ENCODE measurements at regions not wholly inside any gene's neighbourhood (a gene's known extent, or its start where the extent isn't known, plus 50 kb on each side); places are given as distances from the start of the nearest gene placed in this dataset.

GRCh38 chr16:82405736-82406135 lies 221.0 kb upstream of the CDH13 start:
- 33 to 38% (median 36%) methylated on average over 6 of the region's 6 CpGs for WGBS, 3 donors
- no peak for TF ChIP-seq POLR2A (IDR thresholded peaks at IDR 0.05)
- no peak for TF ChIP-seq EP300 (IDR thresholded peaks at IDR 0.05)
- no peak for TF ChIP-seq CTCF (IDR thresholded peaks at IDR 0.05)
- H3K27me3 ChIP-seq: no peaks in the 10 kb centered on the region
- no peak overlapping the region for H3K27ac ChIP-seq
- H3K4me1 ChIP-seq (ENCODE audit: insufficient read depth): no peaks in the 10 kb centered on the region
- DNase-seq: no peak
- no peaks in the 10 kb centered on the region for H3K36me3 ChIP-seq
- no peak overlapping the region for H3K4me3 ChIP-seq
- intact Hi-C loops (cut with DNase I): loop anchor here in 1 of 4 donors (10.0 kb wide), 1 partner anchor 1089 kb away; no protein-coding TSS in a partner anchor
- no peaks in the 10 kb centered on the region for H3K9me3 ChIP-seq

GRCh38 chr16:82404586-82405315 lies 222.0 kb upstream of the CDH13 start:
- Histone ChIP-seq H3K9me3 (no peaks in the 10 kb centered on the region), H3K4me1 (ENCODE audit: insufficient read depth) (no peaks in the 10 kb centered on the region), H3K27ac (no peak overlapping the region), H3K4me3 (no peak overlapping the region), H3K36me3 (no peaks in the 10 kb centered on the region), H3K27me3 (no peaks in the 10 kb centered on the region)
- no peak for DNase-seq
- 75 to 83% (median 83%) methylated on average over 3 of the region's 3 CpGs for WGBS, 3 donors
- TF ChIP-seq CTCF (IDR thresholded peaks at IDR 0.05): no peak
- no peak for TF ChIP-seq EP300 (IDR thresholded peaks at IDR 0.05)
- TF ChIP-seq POLR2A (IDR thresholded peaks at IDR 0.05): no peak
- intact Hi-C loops (cut with DNase I): loop anchor here in 1 of 4 donors (10.0 kb wide), 1 partner anchor 1090 kb away; no protein-coding TSS in a partner anchor

- H3K4me3 ChIP-seq: no peak overlapping the region
- WGBS, 3 donors: 84 to 89% (median 89%) methylated on average over 5 of the region's 5 CpGs
Measured at GRCh38 chr16:82402665-82403218, 224.0 kb upstream of the CDH13 start.

GRCh38 chr16:82400046-82400445 lies 226.7 kb upstream of the CDH13 start:
- H3K27me3 ChIP-seq: no peaks in the 10 kb centered on the region
- no peaks in the 10 kb centered on the region for H3K9me3 ChIP-seq
- no peak overlapping the region for H3K27ac ChIP-seq
- H3K36me3 ChIP-seq: no peaks in the 10 kb centered on the region
- no peak for DNase-seq
- WGBS, 3 donors: 49 to 54% (median 51%) methylated on average over 8 of the region's 8 CpGs
- TF ChIP-seq CTCF (IDR thresholded peaks at IDR 0.05) (no peak), POLR2A (IDR thresholded peaks at IDR 0.05) (no peak), EP300 (IDR thresholded peaks at IDR 0.05) (no peak)
- intact Hi-C loops (cut with DNase I): loop anchor here in 1 of 4 donors (10.0 kb wide), 1 partner anchor 1095 kb away; no protein-coding TSS in a partner anchor
- H3K4me1 ChIP-seq (ENCODE audit: insufficient read depth): no peaks in the 10 kb centered on the region
- H3K4me3 ChIP-seq: no peak overlapping the region

More at GRCh38 chr16:82402665-82403218, 224.0 kb upstream of the CDH13 start:
- no peak for TF ChIP-seq POLR2A (IDR thresholded peaks at IDR 0.05)
- TF ChIP-seq CTCF (IDR thresholded peaks at IDR 0.05): no peak
- no peak for TF ChIP-seq EP300 (IDR thresholded peaks at IDR 0.05)
- no peak for DNase-seq
- intact Hi-C loops (cut with DNase I): loop anchor here in 1 of 4 donors (10.0 kb wide), 1 partner anchor 1092 kb away; no protein-coding TSS in a partner anchor
- Histone ChIP-seq H3K27ac (no peak overlapping the region), H3K36me3 (no peaks in the 10 kb centered on the region), H3K4me1 (ENCODE audit: insufficient read depth) (no peaks in the 10 kb centered on the region), H3K27me3 (no peaks in the 10 kb centered on the region), H3K9me3 (no peaks in the 10 kb centered on the region)
